GM19043 (cell line): ENCODE measurements at regions not wholly inside any gene's neighbourhood (a gene's known extent, or its start where the extent isn't known, plus 50 kb on each side); places are given as distances from the start of the nearest gene placed in this dataset.
"Not testable (repeated sequence)": the region's sequence is repeated elsewhere in the genome, so short reads cannot be mapped to it uniquely, and the experiment has no call there.

Source experiments
- ATAC-seq: cut with Tn5 transposase; IDR thresholded peaks from one replicate; pipeline ENCODE4 v1.9.1; 2021; ENCODE audit warnings: low read depth; ENCODE audit not compliant: unreplicated experiment

GRCh38 chr15:31647337-31647826 lies 320.7 kb downstream of the KLF13 start:
- not testable (repeated sequence) for ATAC-seq

- not testable (repeated sequence) for ATAC-seq
Measured at GRCh38 chr15:31649634-31650033, 323.0 kb downstream of the KLF13 start.

GRCh38 chr15:31650055-31650701 lies 323.5 kb downstream of the KLF13 start:
- not testable (repeated sequence) for ATAC-seq

- not testable (repeated sequence) for ATAC-seq
Measured at GRCh38 chr15:31656915-31657314, 330.3 kb downstream of the KLF13 start.

GRCh38 chr15:31660816-31661215 lies 334.2 kb downstream of the KLF13 start:
- ATAC-seq, result no peak

GRCh38 chr15:31665732-31666131 lies 339.1 kb downstream of the KLF13 start:
- ATAC-seq, result not testable (repeated sequence)

GRCh38 chr15:31669158-31669908 lies 342.7 kb downstream of the KLF13 start:
- not testable (repeated sequence) for ATAC-seq

GRCh38 chr15:31673263-31673662 lies 346.6 kb downstream of the KLF13 start:
- not testable (repeated sequence) for ATAC-seq

- ATAC-seq, result not testable (repeated sequence)
Measured at GRCh38 chr15:31681529-31682259, 348.6 kb upstream of the CHRNA7 start.

GRCh38 chr15:31687088-31687487 lies 343.2 kb upstream of the CHRNA7 start:
- not testable (repeated sequence) for ATAC-seq

- ATAC-seq, result not testable (repeated sequence)
Measured at GRCh38 chr15:31696509-31696908, 333.8 kb upstream of the CHRNA7 start.

- not testable (repeated sequence) for ATAC-seq
Measured at GRCh38 chr15:31705076-31705678, 325.1 kb upstream of the CHRNA7 start.

GRCh38 chr15:31707944-31708702 lies 322.2 kb upstream of the CHRNA7 start:
- peak; percentile 59 for ATAC-seq

- ATAC-seq, result peak; percentile 71
Measured at GRCh38 chr15:31708703-31709327, 321.5 kb upstream of the CHRNA7 start.

GRCh38 chr15:31709479-31709878 lies 320.8 kb upstream of the CHRNA7 start:
- not testable (repeated sequence) for ATAC-seq

GRCh38 chr15:31710806-31711205 lies 319.5 kb upstream of the CHRNA7 start:
- not testable (repeated sequence) for ATAC-seq

- not testable (repeated sequence) for ATAC-seq
Measured at GRCh38 chr15:31715208-31715607, 315.1 kb upstream of the CHRNA7 start.

- ATAC-seq, result not testable (repeated sequence)
Measured at GRCh38 chr15:31718625-31719024, 311.7 kb upstream of the CHRNA7 start.

- not testable (repeated sequence) for ATAC-seq
Measured at GRCh38 chr15:31719396-31720022, 310.8 kb upstream of the CHRNA7 start.
